ENCODE measurements at regions not wholly inside any gene's neighbourhood (a gene's known extent, or its start where the extent isn't known, plus 50 kb on each side); places are given as distances from the start of the nearest gene placed in this dataset.

DNA sequence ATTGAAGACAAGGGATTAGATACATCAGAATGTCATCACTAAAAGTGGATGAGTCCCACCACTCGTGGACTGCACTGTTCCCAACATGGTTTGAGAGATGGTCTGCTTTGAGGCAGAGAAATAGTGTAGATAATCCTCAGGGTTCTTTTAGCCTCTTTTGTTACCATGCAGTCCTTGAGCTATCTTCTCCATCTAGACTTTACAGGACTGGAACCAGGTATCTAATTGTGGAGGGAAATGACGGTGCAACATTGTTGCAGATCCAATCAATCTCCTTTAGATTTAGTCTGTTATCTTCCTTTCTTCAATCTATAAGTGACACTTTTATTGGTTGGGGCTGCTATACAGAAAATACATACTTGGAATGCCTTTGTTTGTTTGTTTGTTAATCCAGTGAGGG lies 183.8 kb upstream of the CWC22 start:
- no peak for DNase-seq

DNA sequence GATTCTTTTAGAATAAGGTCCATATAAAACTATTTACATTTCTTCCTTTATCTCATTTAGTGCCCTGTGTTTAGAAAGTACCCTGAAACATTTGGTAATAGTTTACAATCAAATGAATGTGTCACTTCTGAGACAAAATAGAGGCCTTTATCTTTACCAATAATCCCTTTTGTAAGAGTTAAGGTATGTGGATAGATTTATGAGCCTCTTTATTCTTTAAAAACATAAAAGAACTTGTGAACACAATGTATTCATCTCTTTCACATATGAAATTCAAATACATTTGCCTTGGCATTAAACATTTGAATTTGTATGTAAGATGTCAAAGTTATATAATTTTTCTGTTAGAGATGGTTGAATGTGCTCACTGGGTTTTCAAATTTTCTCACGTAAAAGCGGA lies 180.5 kb upstream of the CWC22 start:
- DNase-seq, result no peak

DNA sequence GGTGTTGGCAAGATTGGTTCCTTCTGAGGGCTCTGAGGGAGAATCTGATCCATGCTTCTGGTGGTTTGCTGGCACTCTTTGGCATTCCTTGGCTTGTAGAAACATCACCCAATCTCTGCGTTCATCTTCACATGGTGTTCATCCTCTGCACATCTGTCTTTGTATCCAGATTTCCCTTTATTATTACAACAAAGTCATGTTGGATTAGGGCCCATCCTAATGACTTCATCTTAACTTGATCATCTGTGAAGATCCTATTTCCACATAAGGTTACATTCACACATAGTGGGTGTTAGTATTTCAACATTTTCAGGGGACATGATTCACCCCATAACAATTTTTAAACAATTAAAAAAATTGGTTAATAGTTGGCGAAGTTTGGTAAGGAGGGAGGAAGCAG lies 177.4 kb upstream of the CWC22 start:
- DNase-seq, result no peak

DNA sequence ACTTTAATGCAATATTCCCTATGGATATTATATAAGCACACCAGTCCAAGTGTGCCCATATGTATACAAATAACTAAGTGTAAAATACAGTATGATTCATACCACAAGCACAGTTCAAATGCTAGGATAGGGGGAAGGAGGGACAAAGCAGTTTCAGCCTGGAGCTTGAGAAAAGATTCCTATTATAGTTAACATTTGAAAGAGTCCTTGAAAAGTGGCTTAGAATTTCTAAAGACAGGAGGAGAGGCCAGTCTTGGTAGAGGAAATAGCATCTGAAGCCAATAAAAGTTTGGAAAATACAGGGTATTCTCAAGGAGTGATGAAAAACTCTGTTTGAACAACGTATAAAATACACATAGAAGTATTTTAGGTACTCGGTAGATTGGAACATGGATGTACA lies 173.4 kb upstream of the CWC22 start:
- no peak for DNase-seq

DNA sequence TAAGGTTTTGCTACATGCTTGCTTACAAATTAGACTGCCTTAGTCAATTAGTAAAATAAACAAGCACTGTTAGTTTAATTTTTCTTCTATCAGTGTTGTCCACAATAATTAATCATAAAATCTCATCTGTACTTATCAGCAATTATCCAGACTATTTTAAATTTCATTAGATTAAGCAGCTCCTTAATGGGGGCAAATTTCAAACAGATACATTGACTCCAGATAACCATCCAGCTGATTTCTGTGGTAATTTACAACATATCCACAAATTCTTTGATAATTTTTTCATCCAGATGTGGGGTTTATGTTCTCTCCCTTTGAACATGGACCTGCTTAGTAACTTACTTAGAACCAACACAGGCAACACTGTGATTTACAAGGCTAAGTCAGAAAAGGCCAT lies 170.4 kb upstream of the CWC22 start:
- no peak for DNase-seq

DNA sequence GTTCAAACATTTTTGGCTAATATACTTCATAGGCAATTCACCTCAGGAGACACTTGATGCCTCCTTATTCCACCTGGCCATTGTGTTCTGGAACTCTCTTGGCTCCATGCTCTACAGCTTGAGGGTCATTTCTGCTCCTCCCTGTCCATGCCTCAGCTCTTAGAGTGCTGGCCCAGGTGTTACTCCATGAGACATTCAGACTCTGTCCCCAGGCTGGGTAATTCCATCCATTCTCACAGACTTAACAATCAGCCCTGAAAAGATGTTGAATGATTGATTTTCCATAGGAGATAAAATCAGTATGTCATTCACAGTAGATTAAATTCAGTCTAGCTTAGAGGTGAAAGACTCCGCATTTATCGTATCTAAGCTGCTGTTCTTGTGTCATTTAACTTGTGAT lies 168.6 kb upstream of the CWC22 start:
- no peak for DNase-seq

DNA sequence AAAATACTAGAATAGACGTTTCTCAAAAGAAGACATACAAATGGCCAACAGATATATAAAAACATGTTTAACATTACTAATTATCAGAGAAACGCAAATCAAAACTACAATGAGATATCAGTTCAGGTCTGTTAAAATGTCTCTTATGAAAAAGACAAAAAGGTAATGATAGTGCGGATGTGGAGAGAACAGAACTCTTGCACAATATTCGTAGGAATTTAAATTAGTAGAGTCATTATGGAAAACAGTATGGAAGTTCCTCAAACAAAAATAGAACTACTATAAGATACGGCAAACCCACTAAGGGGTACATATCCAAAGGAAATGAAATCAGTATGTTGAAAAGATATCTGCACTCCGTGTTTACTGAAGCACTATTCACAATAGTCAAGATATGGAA lies 167.5 kb upstream of the CWC22 start:
- no peak for DNase-seq

DNA sequence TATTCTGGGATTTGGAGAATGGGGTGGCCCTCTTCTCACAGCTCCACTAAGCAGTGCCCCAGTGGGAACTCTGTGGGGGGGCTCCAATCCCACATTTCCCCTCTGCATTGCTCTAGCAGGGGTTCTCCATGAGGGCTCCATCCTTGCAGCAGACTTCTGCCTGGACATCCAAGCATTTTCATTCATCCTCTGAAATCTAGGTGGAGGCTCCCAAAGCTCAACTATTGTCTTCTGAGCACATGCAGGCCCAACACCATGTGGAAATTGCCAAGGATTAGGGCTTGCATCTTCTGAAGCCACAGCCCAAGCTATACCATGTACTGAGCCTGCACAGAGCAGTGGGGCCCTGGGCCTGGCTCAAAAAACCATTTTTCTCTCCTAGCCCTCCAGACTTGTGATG lies 162.4 kb upstream of the CWC22 start:
- DNase-seq, result no peak

DNA sequence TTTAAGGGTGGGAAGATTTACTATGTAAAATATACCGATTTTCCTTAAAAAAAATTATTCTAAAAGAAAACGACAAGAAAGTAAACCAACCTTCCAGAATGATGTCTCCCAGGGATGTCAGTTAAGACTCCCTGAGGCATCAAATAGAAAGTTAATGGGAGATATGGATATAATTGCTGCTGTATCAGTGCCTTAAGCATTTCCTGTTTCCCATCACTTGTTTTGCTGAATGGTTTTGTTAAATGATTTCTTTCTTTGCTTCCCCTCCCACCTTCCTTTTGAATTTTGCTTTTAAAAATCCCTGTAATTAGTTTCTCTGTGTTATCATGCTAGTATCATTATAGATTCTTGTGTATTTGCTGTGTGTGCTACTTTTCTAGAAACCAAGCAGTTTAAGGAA lies 154.3 kb upstream of the CWC22 start:
- no peak for DNase-seq

DNA sequence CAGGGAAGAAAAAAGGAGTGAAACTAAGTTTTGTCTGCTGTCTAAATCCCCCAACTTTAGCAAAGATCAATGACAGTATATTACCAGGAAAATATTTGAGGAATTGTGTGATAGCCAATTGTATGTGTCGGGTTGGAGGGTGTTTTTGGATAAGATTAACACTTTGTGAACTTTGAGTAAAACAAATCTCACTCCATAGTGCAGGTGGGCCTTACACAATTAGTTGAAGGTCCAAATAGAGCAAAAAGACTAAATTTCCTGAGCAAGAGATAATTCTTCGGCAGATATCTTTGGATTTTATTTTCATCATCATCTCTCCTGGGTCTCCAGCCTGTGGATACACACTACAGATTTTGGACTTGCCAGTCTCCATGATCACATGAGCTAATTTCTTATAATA lies 152.8 kb upstream of the CWC22 start:
- no peak for DNase-seq

DNA sequence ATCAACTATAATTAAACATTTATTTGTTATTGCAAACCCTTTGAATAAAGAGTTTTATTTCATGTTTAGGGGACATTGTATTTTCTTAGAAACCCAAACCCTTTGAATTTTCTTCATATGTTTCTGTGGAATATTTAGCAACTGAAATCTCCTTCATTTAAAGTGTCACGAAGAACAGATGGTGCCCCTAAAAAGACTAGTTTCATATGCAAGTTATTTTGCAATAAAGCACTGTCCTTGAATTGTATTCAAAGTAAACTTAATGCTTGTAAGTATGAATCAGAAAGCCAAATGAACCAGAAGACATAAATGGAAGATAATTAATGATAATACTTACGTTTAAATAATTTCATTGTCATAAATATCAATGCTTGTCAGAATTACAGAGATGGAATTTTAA lies 151.9 kb upstream of the CWC22 start:
- DNase-seq, result no peak

DNA sequence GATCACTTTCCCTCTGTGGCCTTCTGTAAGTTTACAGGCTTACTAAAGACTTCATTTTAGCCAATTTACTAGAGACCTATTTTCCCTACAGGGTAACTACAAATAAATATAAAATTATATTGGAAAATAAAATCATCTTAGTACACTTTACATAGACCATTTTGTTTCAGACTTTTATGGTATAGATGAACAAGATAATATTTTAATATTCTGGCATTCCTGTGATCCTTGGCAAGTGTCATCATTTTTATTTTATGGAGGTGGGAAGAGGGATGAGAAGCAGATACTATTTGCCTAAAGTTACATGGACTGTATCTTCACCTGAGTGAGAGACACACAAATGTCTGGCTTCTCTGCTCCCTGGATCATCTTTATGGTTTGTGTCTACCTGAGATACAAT lies 149.6 kb upstream of the CWC22 start:
- no peak for DNase-seq

DNA sequence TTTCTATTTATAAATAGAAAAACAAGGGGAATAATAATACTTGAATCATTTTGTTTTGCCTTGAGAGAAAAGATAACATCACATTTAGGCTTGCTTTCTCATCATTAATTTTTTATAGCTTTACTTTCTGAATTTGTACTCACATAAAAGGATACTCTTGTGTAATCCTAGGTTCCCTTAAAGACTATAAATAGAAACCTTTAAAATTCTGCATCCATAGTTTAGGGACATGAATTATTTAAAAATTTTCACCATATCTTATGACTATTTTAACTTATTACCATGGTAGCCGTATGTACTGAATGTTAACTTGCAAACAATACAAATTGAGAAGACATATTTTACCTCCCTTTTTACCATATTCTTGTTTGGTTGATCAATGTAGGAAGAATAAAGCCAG lies 143.5 kb upstream of the CWC22 start:
- no peak for DNase-seq

DNA sequence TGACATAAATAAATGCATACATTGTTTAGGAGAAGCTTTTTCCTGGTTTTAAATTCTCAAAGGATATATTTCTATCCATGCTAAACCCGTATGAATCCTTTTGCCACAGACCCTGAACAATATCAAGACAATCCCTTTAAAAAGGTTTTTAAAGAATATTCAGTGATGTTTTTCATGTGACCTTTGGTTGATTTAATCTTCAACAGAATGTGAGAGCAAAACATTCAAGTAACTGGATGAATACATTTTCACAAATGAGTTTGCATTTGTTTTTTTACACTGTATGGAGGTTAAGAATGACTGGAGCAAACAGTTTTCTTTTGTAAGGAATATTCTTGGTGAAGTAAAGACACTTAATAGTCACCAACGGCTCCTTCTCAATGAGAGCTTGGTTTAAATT lies 139.4 kb upstream of the CWC22 start:
- DNase-seq, result no peak

DNA sequence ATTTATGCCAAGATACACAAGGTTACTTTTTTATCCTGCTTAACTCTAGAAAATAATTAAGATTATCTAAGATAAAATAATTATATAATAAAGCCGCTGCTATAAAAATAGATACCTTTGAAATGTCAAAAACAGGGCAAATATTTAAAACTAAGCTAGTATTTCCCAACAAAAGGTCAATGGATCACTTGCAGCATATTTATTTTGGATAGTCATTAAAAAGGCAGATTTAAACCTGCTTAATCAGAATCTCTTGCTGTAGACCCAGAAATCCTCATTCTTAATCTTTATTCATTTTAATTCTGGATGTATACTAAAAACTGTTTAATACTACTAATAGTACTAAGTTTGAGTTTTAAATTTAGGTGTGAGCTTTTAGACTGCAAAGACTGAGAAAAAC lies 139.0 kb upstream of the CWC22 start:
- no peak for DNase-seq

DNA sequence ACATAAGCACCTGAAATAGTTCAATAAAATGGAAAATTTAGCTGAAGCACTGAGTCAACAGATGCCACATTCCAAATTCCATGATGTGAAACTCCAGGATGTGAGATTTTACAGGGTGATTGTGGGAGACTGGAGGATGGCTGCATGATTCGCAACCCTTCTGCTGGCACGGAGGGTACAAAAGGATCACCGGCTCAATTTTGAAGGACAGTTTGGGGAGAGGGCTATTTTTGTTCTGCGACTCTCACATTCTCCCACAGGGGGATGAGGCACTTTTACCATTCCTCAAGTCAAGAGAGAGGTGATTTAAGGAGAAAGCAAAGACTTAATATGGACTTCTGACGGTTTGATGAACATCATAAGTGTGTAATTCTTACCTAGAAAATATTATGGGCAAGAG lies 138.1 kb upstream of the CWC22 start:
- no peak for DNase-seq

DNA sequence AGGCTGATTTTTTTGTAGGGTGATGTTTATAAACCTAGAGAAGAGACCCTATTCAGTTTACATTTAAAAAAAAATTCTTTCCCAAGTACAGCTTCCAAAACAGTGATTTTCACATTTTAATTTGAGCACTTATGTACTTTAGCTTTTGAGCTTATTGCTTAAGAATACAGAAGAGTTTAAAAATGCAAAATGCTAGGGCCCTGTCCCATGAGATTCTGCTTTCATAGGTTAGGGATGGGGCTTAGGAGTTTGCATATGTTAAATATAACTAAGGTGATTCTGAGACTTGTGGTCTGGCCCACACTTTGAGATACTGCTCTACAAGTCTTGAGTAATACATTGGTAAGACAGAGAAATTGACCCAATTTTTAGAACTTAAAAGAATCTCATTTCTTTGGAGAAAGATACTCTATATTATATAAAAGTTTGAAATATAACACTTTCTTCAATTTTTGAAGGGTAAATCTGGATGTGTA lies 137.3 kb upstream of the CWC22 start:
- DNase-seq, result no peak

DNA sequence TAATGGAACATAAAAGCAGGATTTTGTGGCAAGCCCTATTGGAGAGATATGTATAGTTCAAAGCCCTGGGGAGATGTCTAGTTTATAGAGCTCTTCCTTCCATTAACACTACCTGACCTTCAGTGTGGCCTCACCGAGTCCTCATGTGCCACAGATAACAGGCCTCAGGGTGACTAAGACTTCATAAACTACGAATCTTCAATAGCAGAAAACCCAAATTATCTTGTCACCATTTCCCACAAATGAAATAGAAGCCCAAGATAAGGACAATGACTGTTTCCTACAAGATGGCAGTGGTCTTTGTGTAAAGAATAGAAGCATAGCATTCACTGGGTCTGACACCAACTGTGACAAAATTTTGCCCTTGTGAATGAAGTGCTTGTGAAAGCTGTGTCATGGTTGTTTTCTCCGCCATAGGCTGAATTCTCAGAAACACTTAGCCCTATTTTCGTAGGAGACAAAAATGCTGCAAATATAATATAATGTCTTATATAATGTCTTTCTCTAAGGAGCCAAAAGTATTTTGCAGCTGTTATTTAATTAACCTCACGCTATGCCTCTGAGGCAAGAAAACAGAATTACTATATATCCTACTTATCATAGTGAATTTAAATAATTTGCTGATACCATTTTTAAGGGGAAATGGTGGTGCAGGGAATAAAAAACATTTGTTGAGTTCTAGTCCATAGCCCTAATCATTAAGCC lies 136.7 kb upstream of the CWC22 start:
- DNase-seq, result no peak

DNA sequence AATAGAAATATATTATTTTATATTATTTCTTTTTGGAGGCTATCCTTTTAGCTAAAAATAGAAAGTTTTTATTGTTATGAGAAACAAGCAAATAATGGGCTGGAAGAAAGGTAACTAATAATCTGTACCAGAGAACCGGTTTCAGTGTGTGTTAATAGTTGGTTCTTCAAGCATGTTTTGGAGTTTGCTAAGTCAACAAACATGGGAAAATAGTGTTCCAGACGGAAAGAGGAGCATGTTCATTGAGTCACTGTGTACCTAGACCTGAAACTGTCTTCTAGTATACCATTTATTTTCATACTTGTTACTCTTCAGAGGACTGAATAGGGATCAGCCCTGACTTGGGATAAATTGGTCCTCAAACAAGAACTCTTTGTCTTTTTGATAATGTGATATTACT lies 134.5 kb upstream of the CWC22 start:
- DNase-seq, result no peak

DNA sequence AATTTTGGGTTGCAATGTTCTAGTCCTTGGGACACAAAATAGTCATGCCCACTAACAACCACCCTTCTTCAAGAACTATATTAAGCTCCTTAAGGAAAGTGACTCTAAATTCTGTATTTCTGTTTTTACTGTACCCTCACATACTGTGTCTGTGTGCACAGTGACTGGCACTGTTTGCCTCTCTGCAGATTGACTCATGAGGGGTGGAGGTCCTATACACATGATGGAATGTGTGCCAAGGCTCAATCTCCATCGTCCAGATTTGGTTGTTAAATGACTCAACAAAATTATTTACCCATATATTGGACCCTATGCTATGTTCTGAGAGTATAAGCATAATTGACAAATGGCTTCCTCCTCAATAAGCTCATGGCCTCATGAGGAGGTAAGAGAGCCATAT lies 126.6 kb upstream of the CWC22 start:
- no peak for DNase-seq

DNA sequence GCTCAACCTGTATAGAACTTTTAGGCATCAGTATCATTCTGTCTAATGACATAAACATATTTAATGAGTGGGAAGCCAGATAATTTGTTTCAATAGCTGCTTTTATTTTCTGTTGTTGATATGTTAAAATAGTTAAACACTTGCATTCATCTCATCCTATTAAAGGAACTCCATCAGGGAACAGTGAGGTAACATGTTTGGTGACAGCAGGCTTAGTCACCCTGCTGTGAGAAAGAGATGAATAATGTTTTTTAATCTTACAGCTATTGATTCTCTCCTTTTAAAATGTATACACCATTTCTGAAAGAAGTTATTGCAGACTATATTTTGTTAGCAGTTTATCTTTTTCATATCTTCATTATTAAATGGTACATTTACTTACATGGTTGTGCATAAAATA lies 123.3 kb upstream of the CWC22 start:
- no peak for DNase-seq

DNA sequence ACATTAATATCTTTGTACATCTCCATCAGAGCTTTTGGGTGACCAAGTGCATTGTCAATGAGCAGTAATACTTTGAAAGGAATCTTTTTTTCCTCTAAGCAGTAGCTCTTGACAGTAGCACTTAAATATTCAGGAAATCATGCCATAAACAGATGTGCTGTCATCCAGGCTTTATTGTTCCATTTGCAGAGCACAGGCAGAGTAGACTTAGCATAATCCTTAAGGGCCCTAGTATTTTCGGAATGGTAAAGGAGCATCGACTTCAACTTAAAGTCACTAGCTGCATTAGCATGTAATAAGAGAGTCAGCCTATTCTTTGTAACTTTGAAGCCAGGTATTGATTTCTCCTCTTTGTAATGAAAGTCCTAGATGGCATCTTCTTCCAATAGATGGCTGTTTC lies 121.8 kb upstream of the CWC22 start:
- no peak for DNase-seq

DNA sequence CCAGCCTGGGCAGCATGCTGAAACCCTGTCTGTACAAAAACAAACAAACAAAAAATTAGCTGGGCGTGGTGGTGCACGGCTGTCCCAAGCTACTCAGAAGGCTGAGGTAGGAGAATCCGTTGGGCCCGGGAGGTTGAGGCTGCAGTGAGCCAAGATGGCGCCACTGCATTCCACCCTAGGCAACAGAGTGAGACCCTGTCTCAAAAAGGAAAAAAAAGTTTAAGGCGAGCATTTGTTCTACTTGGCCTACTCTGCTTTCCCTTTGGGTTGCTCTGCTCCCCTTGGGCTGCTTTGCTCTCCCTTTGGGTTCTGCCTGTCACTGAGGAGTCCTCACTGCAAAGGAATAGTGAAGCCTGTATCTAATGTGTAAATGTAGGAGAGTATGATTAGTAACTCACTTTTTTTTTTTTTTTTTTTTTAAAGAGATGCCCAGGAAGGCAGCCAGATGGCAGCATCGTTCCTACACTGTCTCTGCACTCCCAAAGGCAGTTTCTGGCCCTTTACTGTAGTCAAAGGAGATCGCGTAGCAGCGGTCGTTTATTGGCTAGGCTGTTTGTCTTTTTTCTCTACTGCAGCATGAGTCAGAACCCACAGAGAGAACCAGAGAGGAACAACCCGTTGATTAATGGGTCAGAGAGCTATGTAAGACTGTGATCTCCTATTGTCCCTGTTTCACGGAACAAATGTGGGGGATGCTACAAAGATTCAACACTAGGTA lies 118.3 kb upstream of the CWC22 start:
- DNase-seq, result peak; percentile 35

DNA sequence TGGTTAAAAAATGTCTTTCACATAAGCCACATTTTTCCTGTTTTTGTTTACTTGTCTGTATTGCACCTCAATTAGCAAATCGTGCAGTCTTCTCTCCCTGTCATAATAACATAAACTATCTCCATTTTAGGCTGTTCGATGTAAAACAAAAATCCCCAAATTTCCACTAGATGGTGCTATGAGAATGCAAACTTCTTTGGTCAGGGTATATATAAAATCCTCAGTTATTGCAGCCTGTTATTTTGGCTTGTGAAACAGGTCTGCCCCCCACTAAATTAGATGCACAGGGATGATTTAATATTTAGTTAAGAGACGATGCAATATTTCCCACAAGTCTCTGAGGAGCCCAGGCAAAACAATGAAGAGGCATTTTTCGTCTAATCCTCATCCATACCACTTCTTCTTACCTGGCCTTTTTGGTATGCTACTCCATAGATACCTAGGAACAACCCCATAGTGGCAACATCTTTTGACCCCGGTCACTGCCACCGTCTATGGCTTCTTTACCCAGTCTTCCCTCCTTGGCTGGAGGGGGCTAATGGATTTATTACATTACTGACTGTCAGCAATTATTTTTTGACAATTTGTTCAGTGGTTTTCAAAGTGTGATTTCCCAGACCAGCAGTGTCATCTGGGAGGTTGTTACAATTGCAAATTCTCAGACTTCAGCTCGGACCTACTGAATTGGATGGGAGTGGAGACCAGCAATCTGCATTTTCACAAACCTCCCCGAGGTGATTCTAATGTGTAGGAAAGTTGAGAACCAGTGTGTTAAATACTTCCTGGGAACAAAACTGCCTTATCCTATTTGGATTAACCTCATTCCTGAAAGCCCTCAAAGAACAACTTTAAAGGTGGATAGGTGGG lies 117.4 kb upstream of the CWC22 start:
- DNase-seq, result peak; percentile 16
